Amniotic stem cell (primary cell): ENCODE measurements at regions not wholly inside any gene's neighbourhood (a gene's known extent, or its start where the extent isn't known, plus 50 kb on each side); places are given as distances from the start of the nearest gene placed in this dataset.

Experiments used
- DNase-seq: peaks from one replicate; lab custom pipeline; 2025; lab: John Stamatoyannopoulos, UW

DNA sequence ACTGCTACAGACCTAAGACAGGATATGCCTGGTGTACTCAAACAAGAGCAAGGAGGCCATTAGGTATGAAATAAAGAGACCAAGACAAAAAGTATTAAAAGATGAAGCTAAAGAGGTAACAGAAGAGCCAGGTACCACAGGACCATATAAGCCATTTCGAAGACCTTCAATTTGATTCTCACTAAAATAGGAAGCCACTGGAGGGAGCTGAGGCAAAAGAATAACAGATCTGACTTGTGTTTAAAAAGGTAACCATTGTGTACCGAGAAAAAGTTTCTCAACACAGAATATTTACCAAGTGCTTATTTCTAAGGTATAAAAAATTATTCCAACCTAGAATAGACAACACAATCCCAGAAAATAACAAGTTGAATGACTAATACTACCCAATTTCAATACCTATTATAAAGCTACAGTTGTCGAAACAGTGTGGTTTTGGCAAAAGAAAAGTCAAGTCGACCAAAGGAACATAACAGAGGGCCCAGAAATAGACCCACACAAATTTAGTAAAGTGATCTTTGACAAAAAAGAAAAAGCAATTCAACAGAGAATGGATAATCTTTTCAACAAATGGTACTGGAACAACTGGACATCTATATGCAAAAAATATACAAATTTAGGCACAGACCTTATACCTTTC lies 125.3 kb upstream of the DST start:
- DNase-seq, result no peak

DNA sequence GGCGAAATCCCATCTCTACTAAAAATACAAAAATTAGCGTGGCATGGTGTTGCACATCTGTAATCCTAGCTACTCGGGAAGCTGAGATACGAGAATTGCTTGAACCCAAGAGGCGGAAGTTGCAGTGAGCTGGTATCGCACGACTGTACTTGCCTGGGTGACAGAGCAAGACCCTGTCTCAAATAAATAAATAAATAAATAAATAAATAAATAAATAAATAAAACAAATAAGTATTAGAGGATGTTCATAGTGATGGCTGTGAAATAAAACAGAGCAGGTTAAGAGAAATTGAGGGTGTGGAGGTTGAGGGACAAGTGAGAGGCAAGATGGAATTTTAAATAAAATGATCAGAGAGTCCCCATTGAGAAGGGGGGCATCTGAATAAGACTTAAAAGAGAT lies 124.7 kb upstream of the DST start:
- no peak for DNase-seq

DNA sequence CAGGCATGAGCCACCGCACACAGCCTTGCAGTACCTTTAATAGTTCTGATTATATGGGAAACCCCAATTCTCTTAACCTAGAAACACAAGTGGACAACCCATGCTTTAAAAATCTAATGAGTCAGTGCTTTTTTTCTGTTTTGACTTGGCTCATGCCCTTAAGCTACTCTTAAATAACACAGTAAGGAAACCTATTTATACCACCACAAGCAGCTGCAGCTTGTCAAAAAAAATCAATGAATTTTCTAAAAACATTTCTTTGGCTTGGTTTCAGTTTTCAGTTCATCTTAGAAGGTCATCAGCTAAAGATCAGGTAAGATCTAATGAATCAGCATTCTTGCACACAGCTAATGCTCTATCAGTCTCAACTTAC lies 124.1 kb upstream of the DST start:
- DNase-seq, result peak; percentile 51

DNA sequence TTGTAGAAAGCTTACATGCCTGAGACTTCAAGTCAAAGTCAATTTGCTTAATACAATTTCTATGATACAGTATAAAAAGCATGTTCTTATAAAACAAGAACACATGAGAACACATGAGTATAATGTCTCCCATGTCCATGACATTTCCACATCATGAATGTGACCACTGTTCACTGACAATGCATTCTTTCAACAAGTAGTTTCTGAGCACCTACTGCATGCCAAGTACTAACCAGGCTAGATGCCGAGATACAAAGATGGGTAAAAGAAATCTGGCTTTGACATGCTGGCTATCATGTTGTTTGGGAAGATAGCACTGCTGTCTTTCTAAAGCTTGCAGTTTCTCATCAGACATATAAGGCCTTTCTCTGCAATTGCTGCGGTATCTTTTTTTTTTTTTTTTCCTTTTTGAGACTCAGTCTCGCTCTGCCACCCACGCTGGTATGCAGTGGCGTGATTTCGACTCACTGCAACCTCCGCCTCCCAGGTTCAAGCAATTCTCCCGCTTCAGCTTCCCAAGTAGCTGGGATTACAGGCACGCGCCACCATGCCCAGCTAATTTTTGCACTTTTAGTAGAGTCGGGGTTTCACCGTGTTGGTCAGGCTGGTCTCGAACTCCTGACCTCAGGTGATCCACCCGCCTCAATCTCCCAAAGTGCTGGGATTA lies 123.6 kb upstream of the DST start:
- DNase-seq, result no peak

DNA sequence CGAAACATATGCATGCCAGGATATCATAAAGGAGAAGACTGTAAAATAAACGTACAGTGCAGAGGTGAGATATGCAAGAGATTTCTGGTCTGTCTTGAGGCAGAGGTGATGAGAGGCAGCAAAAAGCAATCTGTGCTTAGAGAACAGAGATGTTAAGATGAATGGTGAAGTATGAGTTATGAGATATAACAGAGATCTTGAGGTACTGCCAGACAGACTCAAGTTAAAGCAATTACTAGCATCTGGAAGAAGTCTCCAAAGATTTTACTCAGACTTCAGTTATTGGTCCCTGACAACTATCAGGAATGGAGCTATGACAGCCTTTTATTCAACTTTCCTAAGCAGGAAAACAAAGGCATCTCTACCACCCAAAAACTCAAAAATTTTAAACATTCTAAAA lies 122.8 kb upstream of the DST start:
- no peak for DNase-seq

DNA sequence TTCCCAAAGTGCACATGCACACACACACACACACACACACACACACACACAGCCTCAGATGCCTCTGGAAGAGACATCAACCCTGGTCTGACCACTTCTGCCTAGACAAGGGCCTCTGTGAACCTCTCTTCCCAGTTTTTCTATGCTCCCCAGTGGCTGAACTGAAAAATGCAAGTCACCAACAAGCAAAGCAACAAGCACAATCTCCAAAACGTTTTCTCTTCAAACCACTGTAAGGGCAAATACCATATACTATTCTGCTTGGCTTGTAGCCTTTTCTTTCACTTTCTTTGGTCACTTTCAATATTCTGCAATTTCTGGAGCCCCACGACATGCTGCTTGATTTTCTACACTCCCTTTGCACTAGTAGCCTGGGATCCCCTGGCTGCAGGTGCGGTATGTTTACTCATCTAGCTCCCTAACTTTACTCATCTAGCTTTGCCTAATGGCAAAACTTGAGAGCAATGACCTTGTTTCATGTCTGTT lies 121.4 kb upstream of the DST start:
- DNase-seq, result no peak

GRCh38 chr6:56761651-56762050 lies 119.0 kb upstream of the DST start:
- no peak for DNase-seq

DNA sequence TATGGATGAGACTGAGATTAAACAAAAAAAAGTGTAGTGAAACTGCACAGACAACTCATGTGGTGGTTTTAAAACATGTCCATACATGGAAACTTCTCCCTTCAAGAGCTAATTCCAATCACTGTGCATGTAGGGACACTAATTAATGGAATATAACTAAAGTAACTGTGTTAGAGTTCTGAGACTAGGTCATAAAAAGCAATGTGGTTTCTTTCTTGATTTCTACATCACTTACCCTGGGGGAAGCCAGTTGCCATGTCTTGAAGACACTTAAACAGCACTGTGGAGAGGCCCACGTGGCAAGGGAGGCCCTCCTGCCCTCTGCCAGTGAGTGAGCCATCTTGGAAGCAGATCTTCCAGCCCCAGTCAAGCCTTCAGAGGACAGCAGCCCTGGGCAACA lies 118.2 kb upstream of the DST start:
- DNase-seq, result no peak

GRCh38 chr6:56759521-56759920 lies 116.8 kb upstream of the DST start:
- no peak for DNase-seq

DNA sequence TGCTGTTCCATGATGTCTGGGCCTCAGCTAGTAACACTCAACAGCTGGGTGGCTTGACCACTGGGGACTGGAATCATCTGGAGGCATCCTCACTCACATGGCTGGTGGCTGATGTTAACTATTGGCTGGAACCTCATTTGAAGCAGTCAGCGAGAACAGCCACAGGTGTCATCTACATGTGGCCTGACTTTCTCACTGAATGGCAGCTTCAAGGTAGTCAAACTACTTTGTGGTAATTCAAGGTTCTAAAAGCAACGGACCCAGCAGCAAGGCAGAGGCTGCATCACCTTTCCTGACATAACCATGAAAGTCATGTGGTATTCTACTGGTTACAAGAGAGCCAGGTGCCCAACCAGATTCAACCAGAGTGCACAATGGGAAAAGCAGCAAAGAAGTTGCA lies 115.9 kb upstream of the DST start:
- no peak for DNase-seq

GRCh38 chr6:56758120-56758519 lies 115.4 kb upstream of the DST start:
- DNase-seq, result no peak

DNA sequence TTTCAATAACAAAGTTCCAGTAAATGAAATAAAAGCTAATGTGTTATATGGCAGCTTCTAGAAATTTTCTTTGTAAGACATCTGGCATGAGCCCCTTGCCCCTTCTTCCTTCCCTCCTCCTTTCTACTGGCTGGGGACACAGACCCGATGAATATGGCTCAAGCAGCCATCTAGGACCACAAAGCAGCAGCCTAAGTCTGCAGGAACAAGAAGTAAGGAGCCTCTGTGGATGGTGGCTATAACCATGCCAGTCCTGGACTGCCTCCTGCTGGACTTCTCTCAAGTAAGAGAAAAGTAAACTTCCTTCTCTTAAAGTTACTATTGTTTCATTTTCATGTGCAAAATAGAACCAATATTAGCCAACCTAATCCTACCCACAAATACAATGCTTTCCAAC lies 114.9 kb upstream of the DST start:
- DNase-seq, result no peak

- no peak for DNase-seq
Observed at GRCh38 chr6:56756791-56757587, 114.3 kb upstream of the DST start.

GRCh38 chr6:56756219-56756789 lies 113.6 kb upstream of the DST start:
- DNase-seq, result no peak

- DNase-seq, result no peak
Observed at GRCh38 chr6:56755040-56755439, 112.4 kb upstream of the DST start.

GRCh38 chr6:56753811-56754210 lies 111.1 kb upstream of the DST start:
- DNase-seq, result no peak

- DNase-seq, result no peak
Observed at GRCh38 chr6:56752534-56752933, 109.8 kb upstream of the DST start.

DNA sequence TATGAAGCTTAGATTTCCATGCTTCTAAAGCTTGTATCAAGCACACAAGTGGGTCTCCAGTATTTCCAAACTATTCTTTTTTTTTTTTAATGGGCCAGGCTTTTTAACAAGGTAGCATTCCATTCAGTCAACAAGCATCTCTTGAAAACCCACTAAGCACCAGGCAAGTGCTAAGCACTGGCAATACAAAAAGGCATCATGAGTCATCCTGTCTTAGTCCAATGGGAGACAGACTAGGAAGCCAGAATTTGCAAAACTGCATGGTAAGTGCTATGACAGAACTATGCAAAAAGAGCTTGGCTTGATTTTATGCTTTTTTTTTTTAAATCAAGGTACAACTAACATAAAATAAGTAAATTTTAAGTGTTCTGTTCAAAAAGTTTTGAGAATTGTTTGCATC lies 109.3 kb upstream of the DST start:
- no peak for DNase-seq

GRCh38 chr6:56751604-56752003 lies 108.9 kb upstream of the DST start:
- no peak for DNase-seq

DNA sequence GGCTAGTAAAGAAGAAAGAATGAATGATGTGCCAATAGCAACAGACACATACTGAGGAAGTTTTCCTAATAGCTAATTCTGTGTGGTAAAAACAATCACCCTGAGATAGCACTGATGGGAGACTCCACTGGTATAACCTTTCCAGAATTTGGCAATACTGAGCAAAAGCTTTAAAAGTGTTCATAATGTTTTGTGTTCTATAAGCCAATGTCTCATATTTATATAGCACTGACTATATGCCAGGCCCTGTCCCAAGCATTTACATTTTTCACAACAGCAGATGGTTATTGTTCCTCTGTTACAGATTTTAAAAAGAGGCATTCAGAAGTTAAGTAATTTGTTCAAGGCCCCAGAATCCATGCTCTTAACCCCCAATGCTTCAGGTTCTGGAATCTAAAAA lies 108.0 kb upstream of the DST start:
- DNase-seq, result no peak

GRCh38 chr6:56749632-56750151 lies 107.0 kb upstream of the DST start:
- DNase-seq, result peak; percentile 69

DNA sequence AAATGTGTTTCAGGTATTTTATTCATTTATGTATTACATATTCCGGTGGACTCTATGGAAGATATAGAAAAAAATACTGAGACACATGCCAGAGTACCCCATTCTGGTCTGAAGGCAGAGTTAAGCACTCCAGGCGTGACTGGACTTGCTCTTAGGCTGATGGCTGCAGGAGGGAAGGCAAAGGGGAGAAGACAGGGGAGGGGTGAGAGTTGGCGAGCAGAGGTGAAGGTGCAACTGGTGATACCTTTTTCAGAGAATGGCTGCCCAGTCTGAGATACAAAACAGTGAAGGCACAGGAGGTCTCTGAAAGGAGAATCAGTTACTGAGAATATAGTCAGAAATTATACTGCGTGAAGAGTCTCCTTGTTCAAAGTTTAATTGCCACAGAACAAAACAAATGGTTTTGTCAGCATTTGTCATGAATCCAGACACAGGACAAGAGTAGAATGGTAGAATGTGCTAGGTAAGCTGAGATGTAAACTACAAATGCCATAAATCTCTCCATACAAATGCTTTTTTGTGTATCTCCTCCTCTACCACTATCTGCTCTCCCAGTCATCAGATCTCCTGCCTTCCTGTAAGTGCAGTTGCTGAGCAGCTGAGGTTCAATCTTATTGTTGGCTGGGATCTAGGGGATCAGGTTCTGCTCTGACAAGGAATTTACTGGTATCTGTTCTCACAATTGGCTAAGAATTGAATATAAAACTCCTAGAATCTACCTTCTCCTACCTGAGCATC lies 104.2 kb upstream of the DST start:
- no peak for DNase-seq
